ENCODE measurements at regions not wholly inside any gene's neighbourhood (a gene's known extent, or its start where the extent isn't known, plus 50 kb on each side); places are given as distances from the start of the nearest gene placed in this dataset.

GRCh38 chr2:21519412-21519811 lies 395.6 kb downstream of the TDRD15 start:
- TF ChIP-seq, protein P1, sequence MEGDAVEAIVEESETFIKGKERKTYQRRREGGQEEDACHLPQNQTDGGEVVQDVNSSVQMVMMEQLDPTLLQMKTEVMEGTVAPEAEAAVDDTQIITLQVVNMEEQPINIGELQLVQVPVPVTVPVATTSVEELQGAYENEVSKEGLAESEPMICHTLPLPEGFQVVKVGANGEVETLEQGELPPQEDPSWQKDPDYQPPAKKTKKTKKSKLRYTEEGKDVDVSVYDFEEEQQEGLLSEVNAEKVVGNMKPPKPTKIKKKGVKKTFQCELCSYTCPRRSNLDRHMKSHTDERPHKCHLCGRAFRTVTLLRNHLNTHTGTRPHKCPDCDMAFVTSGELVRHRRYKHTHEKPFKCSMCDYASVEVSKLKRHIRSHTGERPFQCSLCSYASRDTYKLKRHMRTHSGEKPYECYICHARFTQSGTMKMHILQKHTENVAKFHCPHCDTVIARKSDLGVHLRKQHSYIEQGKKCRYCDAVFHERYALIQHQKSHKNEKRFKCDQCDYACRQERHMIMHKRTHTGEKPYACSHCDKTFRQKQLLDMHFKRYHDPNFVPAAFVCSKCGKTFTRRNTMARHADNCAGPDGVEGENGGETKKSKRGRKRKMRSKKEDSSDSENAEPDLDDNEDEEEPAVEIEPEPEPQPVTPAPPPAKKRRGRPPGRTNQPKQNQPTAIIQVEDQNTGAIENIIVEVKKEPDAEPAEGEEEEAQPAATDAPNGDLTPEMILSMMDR (tag by site-specific recombination; IDR thresholded peaks at IDR 0.05): no peak
- no peak for TF ChIP-seq ZNF140 (tag by site-specific recombination; IDR thresholded peaks at IDR 0.05)
- no peak for TF ChIP-seq ZFP3 (tag by site-specific recombination; IDR thresholded peaks at IDR 0.05; ENCODE audit: low read depth)
- TF ChIP-seq ZBTB49 (tag by site-specific recombination; IDR thresholded peaks at IDR 0.05; ENCODE audit: low read depth): no peak
- TF ChIP-seq SP2 (tag by site-specific recombination; IDR thresholded peaks at IDR 0.05): no peak
- TF ChIP-seq, protein P2, sequence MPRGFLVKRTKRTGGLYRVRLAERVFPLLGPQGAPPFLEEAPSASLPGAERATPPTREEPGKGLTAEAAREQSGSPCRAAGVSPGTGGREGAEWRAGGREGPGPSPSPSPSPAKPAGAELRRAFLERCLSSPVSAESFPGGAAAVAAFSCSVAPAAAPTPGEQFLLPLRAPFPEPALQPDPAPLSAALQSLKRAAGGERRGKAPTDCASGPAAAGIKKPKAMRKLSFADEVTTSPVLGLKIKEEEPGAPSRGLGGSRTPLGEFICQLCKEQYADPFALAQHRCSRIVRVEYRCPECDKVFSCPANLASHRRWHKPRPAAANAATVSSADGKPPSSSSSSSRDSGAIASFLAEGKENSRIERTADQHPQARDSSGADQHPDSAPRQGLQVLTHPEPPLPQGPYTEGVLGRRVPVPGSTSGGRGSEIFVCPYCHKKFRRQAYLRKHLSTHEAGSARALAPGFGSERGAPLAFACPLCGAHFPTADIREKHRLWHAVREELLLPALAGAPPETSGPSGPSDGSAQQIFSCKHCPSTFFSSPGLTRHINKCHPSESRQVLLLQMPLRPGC (tag by site-specific recombination; IDR thresholded peaks at IDR 0.05): no peak
- TF ChIP-seq ZNF121 (tag by site-specific recombination; IDR thresholded peaks at IDR 0.05): no peak
- TF ChIP-seq ZNF596 (tag by site-specific recombination; IDR thresholded peaks at IDR 0.05): no peak
- no peak for TF ChIP-seq ZSCAN23 (tag by site-specific recombination; IDR thresholded peaks at IDR 0.05)
- TF ChIP-seq ZNF513 (tag by site-specific recombination; IDR thresholded peaks at IDR 0.05): no peak
- no peak for TF ChIP-seq ZSCAN4 (tag by site-specific recombination; IDR thresholded peaks at IDR 0.05)
- no peak for TF ChIP-seq HOXA7 (CRISPR knock-in tag; IDR thresholded peaks at IDR 0.05; ENCODE audit: borderline replicate concordance)
- no peak for TF ChIP-seq ZNF132 (tag by site-specific recombination; IDR thresholded peaks at IDR 0.05; ENCODE audit: borderline replicate concordance)

All from HEK293 (cell line).